HG03354 (cell line): ENCODE measurements at regions not wholly inside any gene's neighbourhood (a gene's known extent, or its start where the extent isn't known, plus 50 kb on each side); places are given as distances from the start of the nearest gene placed in this dataset.

Experiments used
- ATAC-seq: cut with Tn5 transposase; IDR thresholded peaks from one replicate; pipeline ENCODE4 v1.9.1; 2021; ENCODE audit warnings: mild to moderate bottlenecking; ENCODE audit not compliant: unreplicated experiment, poor library complexity, severe bottlenecking

DNA sequence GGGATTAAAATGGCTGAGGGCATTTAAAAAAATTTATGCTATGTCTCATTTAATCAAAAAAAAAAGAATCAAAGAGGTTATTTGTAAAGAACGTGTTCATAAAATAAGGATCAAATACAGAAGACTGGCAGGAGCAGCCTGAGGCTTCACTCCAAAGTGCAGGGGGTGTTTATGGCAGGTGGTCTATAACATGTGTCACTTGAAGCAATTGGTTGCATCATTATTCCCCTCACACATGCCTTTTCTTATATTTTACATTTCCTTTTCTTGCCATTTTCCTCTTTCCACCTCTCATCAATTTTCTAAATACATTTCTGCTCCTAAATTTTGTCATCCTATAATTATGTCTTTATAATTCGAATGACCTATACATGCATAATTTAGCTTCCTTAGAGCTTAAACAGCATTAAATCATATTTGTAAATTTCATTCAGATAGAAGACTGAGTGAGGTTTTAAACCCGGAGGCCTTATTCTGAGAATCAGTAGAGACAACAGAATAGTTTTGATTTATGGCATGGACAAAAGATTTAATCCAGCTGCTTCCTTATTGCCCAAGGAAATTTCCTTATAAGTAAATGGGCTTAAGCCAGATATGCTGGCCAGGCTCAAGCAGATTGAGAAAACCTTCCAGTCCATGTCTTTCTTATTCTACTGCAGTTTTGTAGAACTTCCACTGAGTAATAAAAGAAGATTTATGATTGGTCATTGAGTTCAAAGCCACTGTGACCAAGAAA, 322.8 kb downstream of the TGFB2 start:
- ATAC-seq: no peak

DNA sequence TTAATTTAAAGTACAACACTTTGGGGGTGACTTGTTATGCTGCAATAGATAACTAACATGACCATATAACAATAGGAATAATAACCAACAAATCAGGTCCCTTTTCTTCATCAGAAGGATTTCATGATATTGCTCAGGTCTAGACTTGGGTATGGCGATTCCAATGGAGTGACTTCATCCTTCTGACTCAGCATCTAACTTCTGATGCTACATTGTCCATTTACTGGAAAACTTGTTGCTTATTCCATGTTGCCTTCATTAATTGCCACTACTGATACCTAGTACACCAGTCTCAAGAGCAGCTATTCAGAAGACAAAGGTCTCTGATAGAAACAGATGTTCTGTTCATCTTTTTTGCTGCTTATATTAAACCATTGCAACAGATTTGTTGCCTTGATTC, 324.3 kb downstream of the TGFB2 start:
- no peak for ATAC-seq

DNA sequence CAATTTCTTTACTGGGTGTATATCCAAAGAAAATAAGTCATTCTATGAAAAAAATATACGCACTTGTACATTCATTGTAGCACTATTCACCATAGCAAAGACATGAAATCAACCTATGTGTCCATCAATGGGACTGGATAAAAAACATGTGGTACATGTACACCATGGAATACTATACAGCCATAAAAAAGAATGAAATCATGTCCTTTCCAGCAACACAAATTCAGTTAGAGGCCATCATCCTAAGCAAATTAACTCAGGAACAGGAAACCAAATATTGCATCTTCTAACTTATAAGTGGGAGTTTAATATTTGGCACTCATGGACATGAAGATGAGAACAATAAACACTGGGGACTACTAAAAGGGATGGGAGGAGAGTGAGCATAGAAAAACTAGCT, 325.7 kb downstream of the TGFB2 start:
- no peak for ATAC-seq

DNA sequence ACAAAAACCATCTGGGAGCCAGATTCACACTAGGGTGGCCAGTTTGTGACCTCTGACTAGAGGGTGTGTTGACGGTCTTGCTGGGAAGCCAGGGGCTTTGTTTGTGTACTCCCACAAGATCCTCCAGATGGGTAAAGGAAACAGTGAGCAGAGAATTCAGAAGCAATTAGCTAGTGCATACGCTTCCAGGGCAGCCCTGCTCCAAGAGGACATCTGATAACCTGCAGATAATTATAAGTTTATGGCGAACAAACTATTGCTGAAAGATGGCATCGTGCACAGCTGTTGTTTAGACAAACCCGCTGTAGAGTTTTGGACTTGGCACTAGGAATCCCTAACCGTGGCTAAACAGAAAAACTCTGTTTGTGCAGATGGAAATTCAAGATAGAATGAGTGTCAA, 326.4 kb downstream of the TGFB2 start:
- ATAC-seq: no peak

DNA sequence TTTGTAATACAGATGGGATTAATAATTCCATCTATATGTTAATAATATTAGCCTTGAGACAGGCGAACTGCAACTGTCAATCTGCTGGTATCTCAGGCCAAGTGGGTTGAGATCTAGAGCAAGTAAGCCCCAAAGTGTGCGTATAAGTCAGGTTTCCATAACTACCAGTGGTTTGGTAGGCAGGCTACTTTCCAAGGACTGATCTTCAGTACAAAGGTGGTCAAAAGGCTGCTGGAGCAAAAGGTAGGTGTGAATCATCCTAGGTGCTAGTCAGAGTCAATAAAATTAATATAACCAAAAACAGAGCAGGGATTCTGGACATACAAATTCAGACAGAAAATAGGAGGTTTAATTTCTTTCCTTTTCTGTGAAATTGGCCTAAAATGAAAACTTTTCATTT, 328.0 kb downstream of the TGFB2 start:
- no peak for ATAC-seq

DNA sequence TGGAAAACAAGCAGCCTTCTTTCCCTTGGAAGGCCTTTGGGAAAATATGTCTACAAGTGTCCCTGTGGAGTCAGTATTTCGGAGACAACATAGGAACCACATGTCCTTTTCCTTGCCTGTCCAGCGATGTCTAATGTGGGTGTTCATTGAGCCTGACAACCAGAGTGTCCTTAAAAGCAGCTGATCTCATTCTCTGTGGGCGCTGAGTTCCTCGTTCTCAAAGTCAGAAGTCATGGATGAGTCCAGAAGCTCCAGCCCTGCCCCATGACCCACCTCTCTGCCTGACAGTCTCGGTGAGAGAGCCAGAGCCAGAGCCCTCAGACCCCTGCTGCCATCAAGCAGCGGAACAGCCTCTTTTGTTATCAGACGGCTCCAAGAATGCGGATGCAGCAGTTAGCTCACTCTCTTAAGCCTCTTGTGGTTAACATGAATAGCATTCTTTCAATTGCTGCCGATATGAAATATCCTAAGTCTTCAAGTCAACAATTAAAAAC, 329.2 kb downstream of the TGFB2 start:
- no peak for ATAC-seq

DNA sequence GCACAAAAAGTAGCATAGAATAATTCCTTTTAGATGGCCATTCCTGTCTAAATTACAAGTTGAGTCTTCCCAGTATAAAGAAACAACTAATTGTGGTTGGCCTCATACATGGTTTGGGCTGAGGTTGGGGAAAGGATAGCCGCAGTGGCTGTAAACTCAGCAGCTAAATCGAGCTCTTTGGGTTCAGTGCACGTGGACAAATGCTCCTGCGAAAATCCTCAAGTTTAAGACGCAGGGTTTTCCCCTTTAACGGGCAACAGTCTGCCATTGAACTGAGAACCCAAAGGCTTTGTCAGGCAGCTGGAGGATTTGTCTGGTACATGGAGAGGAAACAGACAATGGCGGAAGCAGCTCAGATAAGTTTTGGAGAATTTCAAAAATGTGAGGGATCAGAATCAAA, 331.9 kb downstream of the TGFB2 start:
- ATAC-seq: no peak

DNA sequence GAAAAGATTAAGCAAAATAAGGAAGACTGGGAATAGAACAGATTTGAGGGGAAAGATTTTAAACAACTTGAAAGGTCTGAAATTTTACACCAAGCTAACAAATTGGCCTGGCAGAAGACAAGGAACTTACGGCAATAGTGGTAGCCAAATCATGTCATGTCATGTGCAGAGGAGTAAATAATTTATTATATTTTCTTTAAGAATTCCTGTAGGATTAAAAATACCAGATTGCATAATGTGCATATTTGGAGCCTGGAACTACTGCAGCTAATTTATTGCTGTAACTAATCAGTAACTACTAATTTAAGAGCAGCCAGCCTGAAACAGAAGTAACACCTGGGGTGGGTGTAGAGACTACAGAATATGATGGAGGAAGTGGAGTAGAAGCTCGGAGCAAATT, 334.3 kb downstream of the TGFB2 start:
- ATAC-seq: no peak

DNA sequence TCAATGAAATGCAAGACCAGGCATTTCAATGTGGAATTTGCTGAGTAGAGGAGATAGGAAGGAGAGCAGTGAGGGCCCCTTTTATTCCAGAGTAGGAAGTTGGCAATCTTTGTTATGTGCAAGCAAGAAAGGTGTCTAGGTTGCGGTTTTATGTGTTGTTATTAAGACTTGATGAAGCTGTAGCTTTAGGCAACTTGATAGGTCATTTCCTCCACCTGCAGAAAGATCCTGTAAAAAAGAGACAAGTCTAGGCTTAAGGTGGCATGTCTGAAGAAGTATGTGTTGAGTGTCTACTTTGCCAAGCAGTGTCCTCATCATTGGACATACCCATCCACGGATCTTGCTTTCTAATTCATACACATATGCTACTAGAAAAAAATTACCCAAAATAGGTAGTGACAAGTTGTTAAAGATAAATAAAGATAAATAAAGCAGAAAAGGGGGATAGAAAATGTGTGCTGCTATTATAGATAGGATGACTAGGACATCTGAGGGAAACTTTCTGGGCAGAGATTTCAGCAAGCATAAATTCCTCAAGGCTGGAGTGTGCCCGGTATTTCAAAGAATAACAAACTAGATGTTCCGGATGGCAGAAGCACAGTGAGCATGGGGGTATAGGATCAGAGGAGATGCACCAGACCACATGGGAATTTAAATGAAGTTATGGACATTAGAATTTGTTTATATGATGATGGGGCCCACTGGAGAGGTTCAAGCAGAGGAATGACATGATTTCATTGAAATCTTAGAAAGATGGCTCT, 335.0 kb downstream of the TGFB2 start:
- no peak for ATAC-seq

DNA sequence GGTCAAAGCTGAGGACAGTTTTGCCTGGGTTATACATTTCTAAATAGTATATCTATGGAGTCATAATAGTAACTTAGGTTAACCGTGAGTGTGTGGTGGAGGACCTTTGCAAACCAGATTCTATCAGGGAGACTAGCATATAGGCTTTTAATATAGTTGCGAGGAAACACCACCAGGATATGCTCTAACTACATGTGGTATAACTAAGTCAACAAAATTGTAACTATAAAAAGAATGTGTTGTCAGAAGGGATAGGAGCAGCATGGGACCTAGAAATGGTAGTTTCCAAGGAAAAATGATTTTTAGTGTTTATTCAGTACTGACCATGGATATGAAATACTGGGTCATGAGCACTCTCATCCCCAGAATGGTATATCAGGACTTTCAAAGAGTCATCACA, 338.1 kb downstream of the TGFB2 start:
- no peak for ATAC-seq

DNA sequence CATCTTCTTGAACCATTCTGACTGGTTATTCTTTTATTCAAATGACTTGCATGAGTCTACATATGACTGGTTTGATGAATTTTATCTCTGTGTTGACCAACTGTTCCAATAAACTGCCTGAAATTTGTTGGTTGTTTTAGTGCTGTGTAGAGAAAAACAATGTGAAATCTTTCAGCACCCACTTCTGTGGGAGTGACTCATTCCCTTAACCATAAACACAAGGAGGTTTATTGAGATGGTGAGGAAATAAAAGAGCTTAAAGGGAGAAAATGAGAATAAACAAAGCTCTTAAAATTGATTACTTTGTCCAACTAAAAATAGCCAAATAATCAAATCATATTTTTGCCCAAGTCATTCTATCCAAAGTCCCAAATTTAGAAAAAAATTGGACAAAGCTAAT, 341.1 kb downstream of the TGFB2 start:
- ATAC-seq: no peak

DNA sequence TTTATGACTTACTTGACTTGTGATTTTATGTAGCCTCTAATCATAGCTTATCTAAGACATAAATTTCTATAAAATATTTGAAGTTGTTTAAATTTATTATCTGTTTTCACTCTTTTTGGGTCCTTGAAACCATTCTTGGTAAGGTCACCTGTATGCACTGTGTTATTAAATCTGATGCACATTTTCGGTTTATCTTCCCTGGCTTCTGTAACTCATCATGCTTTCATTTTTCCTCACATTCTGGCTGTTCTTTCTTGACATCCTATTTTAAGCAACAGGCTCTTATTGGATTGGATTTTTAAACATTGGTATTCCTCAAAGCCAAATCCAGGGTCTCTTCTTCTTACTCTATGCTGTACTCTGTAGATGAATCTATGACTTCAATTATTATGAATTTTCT, 341.6 kb downstream of the TGFB2 start:
- no peak for ATAC-seq

DNA sequence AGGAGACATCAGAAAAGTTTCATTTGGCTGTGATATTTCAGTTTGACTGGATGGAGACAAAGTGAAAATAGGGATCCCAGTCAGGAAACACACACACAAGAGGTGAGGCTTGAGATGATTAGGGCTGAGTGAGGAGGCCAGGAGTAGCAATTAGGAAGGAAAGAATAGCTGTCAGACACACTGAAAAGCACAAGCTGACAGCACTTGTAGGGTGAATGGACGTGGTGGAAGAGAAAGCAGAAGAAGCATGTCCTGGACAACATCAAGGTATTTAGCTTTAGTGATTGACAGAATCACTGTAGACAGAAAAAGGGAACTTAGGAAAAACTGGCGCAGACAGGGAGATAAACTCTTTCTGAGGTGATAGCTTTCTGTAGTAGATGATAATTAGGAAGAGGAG, 347.7 kb downstream of the TGFB2 start:
- ATAC-seq: no peak

DNA sequence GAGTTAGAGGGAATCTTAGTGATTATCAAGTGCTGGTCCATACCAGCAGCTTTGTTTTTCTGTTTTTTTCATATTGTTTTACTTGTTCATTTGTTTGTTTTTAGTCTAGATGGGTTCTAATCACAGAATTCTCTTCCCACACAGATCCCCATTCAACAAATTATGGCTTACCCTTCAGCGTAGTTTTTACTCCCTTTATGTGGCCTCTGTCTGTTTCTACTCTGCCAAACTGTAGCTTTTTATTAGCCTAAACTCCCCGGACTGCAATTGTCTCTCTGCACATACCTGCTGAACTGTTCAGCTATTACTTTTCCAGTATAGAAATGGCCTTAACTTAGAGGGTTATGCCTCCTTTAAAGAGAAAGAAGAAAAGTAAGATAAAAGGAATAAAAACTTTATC, 348.5 kb downstream of the TGFB2 start:
- no peak for ATAC-seq

DNA sequence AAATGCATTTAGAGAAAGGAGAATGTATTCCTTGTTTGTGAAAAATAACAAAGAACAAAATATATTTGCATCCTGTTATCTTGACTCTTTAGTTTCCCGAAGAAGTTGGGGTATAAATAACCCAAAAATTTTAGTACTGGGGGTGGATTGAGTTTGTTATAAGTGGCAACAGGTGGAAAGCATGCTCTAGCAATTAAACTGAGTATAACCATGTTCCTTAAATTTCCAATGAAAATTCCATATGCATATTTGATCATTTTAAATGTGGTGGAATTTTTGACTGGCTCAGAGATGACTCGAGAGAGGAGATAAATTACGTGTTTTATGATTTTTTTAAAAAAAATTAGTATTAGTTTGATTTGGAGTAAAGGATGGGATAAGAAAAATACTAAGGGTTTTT, 348.9 kb downstream of the TGFB2 start:
- ATAC-seq: no peak

DNA sequence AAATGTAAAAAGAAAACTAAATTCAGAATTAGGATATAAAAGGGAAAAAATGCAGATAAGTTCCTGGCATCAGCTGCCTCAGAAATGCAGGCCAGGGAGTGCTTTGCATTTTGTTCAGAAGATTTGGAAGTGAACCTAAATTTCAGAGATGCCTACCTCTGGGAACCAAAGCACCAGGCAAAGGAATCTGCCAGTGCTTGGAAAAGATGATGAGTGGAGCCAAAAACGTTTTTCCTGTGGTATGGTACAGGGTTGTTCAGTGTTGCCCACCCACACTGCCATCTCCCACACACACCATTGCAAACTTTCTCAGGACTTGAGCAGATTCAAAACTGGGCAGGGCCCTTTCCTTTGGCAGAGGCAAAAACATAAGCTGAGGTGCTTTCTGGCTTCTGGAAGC, 349.5 kb downstream of the TGFB2 start:
- ATAC-seq: no peak

DNA sequence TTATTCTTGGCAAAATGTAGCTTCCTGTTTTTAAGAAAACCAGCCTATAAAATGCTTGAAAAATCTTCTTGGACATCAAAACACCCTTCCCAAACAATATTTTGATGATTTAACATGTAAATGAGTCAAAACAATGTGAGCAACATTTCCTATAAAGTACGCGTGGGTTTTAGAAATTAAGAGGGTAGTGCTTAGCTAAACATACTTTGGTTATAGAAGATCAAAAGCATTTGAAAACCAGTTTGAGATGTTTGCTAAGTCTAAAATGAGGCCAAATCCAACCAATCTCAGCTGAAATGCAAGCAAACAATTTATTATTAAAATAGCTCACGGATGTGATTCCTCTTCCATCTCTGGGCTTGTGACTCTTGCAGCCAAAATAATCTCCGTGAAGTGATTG, 350.4 kb downstream of the TGFB2 start:
- ATAC-seq: no peak

DNA sequence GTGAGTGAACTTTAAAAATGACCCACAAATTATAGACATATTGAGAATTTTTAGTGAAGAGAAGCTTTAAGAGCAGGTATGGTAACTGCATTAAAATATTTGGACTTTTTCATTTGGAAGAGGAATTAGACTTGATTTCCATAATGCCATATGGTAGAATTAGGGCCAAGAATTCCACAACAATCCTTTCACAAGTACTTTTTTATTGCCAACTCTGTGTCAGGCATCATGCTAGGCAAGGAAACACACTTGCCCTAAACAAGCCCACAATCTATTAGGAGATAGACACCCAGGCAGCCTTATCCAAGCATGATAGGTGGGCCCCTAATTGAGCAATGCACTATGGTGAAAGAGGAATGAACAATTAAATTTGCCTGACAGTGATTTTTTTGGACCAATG, 353.0 kb downstream of the TGFB2 start:
- no peak for ATAC-seq

DNA sequence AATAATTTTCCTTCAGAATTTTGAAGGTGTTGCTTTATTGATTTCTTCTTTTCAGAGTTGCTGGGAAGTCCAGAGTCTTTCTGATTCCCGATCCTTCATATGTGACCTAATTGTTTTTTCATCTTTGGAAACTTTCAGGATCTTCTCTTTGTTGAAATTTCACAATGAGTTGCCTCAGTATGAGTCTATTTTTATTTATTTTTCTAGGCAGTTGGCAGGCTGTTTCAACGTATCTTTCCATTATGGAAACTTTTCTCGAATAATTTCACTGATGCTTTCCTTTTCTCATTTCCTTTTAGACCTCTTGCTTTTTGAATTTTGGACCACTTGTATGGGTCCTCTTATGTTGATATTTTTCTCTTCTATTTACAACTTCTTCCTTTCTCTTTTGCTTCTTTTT, 354.3 kb downstream of the TGFB2 start:
- no peak for ATAC-seq

DNA sequence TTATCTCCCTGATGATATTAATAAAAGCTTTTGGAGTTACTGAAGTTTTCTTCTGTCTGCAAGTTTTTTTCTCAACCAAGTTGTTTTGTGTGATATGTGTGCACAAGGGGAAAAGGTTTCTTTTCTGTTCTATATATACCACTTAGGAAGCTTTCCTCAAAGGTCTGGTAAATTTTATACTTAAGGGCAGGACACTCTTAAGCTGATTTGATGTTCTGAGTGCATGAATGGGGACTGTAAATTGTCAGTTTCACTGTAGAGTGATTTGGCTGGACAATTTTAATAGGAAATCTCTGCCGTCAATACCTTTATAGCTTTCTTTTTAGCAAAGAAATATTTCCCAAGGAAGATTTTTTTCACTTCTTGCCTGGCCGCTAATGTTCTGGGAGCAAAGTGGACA, 354.7 kb downstream of the TGFB2 start:
- no peak for ATAC-seq

DNA sequence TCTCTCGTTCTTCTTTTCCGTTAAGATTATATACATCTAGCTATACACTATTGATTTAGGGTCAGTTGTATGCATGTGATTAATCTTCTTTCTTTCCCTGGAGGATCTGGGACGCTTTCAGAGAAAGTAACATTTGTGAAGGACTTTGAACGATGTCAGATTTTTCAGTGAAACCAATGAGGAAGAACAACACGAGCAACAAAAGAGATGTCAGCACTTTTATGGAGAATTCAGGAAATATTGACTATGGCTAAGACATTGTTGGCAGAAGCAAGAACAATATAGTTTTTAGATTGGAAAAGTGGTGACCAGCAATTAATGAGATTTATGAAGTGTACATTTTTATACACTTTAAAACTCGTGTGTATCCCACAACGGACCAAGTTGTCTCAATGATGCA, 355.5 kb downstream of the TGFB2 start:
- ATAC-seq: no peak
